Glutamatergic neuron (in vitro differentiated cells): ENCODE measurements at regions not wholly inside any gene's neighbourhood (a gene's known extent, or its start where the extent isn't known, plus 50 kb on each side); places are given as distances from the start of the nearest gene placed in this dataset.
A peak's percentile ranks its signal among the peaks of the same experiment; 100 is the strongest.

Source experiments
- DNase-seq: peaks from one replicate; pipeline ENCODE4 v3.0.0; 2022
- H3K27ac Mint-ChIP-seq: one replicate; pipeline ENCODE4 v1.8.0; 2020; ENCODE audit warnings: mild to moderate bottlenecking, mixed read lengths, inconsistent platforms; ENCODE audit not compliant: unreplicated experiment
- H3K27me3 Mint-ChIP-seq: one replicate; pipeline ENCODE4 v1.8.0; 2020; ENCODE audit warnings: mild to moderate bottlenecking, moderate library complexity, mixed read lengths, inconsistent platforms; ENCODE audit not compliant: unreplicated experiment
- H3K36me3 Mint-ChIP-seq: one replicate; pipeline ENCODE4 v1.8.0; 2020; ENCODE audit warnings: mild to moderate bottlenecking, mixed read lengths, inconsistent platforms; ENCODE audit not compliant: unreplicated experiment
- H3K4me1 Mint-ChIP-seq: one replicate; pipeline ENCODE4 v1.8.0; 2020; ENCODE audit warnings: mild to moderate bottlenecking, low read depth, mixed read lengths, inconsistent platforms; ENCODE audit not compliant: unreplicated experiment
- H3K4me3 Mint-ChIP-seq: one replicate; pipeline ENCODE4 v1.8.0; 2020; ENCODE audit warnings: mild to moderate bottlenecking, mixed read lengths, inconsistent platforms; ENCODE audit not compliant: unreplicated experiment
- H3K9me3 Mint-ChIP-seq: one replicate; pipeline ENCODE4 v1.8.0; 2020; ENCODE audit warnings: mild to moderate bottlenecking, moderate library complexity, mixed read lengths, inconsistent platforms; ENCODE audit not compliant: unreplicated experiment
- CTCF ChIP-seq: fragments of 200-600 bp; sonication (generic); IDR thresholded peaks from one replicate; pipeline ENCODE4 v1.5.0; 2021; ENCODE audit not compliant: partially characterized antibody, unreplicated experiment

- no peak for DNase-seq
- peaks cover 21% of the 10 kb centered on the region for H3K9me3 Mint-ChIP-seq
- TF ChIP-seq CTCF = no peak
- peaks cover 28% of the 10 kb centered on the region for H3K4me1 Mint-ChIP-seq
- peaks cover 18% of the 10 kb centered on the region for H3K36me3 Mint-ChIP-seq
- peaks cover 12% of the 10 kb centered on the region for H3K27me3 Mint-ChIP-seq
- H3K4me3 Mint-ChIP-seq = peak overlapping the region; percentile 21
- no peak overlapping the region for H3K27ac Mint-ChIP-seq
Measured at GRCh38 chr17:79404136-79404911, 206.5 kb downstream of the RBFOX3 start.

GRCh38 chr17:79401704-79402674, 208.9 kb downstream of the RBFOX3 start:
- DNase-seq = peak; percentile 77
- TF ChIP-seq CTCF = no peak
- peak overlapping the region; percentile 63 for H3K4me3 Mint-ChIP-seq
- peaks cover 25% of the 10 kb centered on the region for H3K9me3 Mint-ChIP-seq
- H3K36me3 Mint-ChIP-seq = peaks cover 12% of the 10 kb centered on the region
- H3K4me1 Mint-ChIP-seq = peaks cover 35% of the 10 kb centered on the region
- peaks cover 12% of the 10 kb centered on the region for H3K27me3 Mint-ChIP-seq
- peak overlapping the region; percentile 89 for H3K27ac Mint-ChIP-seq

- H3K27me3 Mint-ChIP-seq = peaks cover 8% of the 10 kb centered on the region
- H3K36me3 Mint-ChIP-seq = peaks cover 6% of the 10 kb centered on the region
- H3K9me3 Mint-ChIP-seq = peaks cover 26% of the 10 kb centered on the region
- DNase-seq = peak; percentile 79
- peak; percentile 89 for TF ChIP-seq CTCF
- H3K4me3 Mint-ChIP-seq = peak overlapping the region; percentile 63
- peaks cover 38% of the 10 kb centered on the region for H3K4me1 Mint-ChIP-seq
- H3K27ac Mint-ChIP-seq = peak overlapping the region; percentile 89
Measured at GRCh38 chr17:79400989-79401703, 209.7 kb downstream of the RBFOX3 start.

GRCh38 chr17:79399610-79400144, 211.2 kb downstream of the RBFOX3 start:
- H3K27me3 Mint-ChIP-seq = peaks cover 8% of the 10 kb centered on the region
- peaks cover under 1% of the 10 kb centered on the region for H3K36me3 Mint-ChIP-seq
- no peak for TF ChIP-seq CTCF
- H3K4me1 Mint-ChIP-seq = peaks cover 38% of the 10 kb centered on the region
- DNase-seq = no peak
- H3K4me3 Mint-ChIP-seq = no peak overlapping the region
- peaks cover 22% of the 10 kb centered on the region for H3K9me3 Mint-ChIP-seq
- no peak overlapping the region for H3K27ac Mint-ChIP-seq
